DMS153 (cell line): ENCODE measurements at regions not wholly inside any gene's neighbourhood (a gene's known extent, or its start where the extent isn't known, plus 50 kb on each side); places are given as distances from the start of the nearest gene placed in this dataset.

ENCODE experiments used
- DNase-seq: peaks from one replicate; lab custom pipeline; 2025; lab: John Stamatoyannopoulos, UW

DNA sequence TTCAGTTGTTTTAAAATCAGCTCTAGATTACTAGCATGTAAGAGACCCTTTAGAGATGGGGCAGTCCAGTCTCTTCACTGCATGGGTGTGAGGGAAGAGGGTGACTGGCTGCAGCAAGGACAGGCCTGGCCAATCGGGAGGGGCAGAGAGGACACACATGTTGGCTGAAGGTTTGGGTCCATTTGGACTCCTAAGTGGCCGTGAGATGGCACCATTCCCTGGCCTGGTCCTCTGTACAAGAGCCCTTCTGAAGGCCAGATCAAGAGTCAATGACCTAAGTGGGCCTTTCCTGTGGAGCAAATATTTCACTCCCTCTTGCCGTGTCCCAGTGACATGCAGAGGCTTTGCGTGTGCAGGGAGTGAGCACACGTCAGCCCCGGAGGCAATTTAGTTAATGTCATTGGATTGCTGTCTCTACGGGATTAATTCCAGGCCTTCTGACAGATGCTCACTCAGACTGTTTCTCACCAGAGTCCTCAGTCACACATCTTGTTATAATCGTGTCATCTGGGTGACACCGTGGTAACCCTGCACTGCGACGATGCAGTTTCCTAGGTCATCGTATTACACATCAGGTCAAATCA lies 613.0 kb downstream of the NPHP4 start:
- DNase-seq, result no peak

DNA sequence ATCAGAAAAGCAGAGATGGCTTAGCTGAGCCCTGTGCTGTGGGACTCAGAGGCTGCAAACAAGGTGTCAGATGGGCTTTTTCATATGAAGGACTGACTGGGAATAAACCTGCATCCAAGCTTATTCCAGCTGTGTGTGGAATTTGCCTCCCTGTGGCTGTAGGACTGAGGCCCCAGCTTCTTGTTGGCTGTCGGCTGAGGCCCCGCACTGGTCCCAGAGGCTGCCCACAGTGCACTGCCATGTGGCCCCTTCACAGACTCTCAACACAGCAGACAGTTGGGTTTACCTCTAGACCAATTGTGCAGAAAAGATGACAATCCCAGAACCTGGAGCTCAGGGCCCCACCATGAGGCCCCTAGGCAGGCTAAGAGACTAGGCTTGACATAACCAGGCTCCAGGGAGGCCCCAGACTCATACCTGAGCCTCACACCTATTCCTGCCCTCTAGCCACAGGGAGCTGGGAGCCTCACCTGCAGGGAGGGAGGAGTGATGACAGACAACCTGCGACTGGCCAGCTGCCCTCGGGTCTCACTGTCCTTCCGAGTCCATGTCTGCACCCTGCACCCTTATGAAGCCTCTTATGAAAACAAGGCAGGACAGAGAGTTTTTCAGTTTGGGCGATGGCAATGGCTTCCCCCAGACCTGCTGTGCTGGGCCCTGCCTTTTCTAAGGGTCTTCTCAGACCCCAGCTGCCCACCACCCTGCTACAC lies 615.5 kb downstream of the NPHP4 start:
- no peak for DNase-seq

DNA sequence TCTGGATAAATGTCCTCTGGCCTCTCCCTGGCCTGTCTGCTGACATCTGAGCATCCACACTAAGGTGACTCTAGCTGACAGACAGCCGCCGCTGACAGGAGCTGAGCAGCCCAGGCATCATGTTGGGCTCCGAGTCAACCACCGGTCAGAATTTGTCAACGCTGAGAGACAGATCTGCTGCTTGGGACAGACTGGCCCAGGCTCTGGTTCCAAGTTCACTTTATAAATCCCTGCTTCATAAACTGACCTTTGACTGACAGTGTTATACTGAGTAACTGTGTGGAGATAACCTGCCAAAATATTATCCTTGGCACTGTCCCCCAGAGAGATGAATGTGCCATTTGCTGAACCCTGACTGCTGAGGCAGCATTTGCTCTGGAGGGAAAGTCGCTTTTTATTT lies 616.7 kb downstream of the NPHP4 start:
- DNase-seq, result no peak

DNA sequence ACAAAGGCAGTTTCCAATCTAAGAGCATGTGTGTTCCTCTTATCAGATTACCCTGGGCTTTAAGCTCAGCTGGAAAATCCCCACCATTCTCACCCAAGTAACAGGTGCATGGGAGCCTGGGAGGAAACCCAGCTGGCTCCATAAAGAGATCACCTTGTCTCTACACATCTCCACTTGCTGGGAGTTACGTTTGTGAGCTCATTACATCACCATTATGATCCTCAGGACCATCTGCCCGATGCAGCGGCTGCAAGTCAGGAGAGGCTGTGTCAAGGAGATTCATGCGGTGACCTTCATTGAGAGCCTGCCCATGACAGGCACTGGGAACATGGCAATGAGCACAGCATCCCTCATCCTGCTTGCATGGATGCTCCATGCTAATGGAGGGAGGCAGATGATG lies 618.0 kb downstream of the NPHP4 start:
- DNase-seq, result no peak

DNA sequence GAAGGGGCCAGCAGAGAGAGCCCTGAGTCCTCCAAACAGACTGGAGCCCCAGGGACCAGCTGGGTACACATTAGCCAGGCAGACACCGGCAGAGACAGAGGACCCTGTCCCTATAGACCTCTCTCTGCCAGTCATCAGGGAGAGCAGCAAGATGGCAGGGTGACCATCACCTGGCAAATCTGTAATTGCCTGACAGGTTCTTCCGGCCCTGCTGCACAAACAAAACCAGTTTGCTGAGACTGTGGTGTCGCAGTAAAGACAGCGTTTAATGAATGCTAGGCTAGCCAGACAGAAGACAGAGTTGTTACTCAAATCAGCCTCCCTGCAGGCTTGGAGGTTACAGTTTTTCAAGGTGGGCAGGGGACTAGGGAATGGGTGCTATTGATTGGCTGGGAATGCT lies 618.9 kb downstream of the NPHP4 start:
- DNase-seq, result no peak

DNA sequence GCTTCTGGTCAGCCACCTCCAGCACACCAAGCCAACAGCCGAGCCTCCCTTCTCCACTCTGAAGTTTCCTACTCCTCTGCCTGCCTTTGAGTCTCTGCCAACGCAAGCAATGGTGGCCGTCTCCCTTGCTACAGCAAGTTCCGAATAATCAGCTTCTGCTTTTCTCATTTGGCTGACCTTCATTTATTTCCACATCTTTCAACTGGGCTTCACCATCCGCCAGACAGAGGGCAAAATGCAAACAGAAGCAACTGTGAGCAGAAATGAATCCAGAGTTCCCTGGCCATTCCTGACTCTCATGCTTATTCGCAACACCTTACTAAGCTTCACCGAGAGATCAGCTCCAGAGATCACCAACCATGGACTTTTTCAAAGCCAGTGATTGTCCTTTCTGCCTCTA lies 621.0 kb downstream of the NPHP4 start:
- no peak for DNase-seq

DNA sequence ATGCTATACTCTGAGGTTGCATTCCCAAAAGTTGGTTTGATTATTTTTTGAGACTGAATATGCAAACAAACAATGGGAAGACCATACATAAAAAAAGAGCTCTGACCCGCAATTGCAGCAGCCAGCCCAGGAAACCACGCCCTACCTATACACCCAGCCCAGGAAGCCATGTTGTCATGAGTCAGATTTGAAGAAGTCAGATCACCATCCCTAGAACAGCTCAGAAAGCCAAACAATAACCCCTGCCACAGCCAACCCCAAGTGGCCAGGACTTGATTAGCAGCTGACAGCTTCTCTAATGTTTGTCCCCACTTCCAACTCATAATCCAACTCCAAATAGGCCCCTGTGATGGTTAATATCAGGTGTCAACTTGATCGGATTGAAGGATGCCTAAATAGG lies 621.9 kb downstream of the NPHP4 start:
- DNase-seq, result no peak

DNA sequence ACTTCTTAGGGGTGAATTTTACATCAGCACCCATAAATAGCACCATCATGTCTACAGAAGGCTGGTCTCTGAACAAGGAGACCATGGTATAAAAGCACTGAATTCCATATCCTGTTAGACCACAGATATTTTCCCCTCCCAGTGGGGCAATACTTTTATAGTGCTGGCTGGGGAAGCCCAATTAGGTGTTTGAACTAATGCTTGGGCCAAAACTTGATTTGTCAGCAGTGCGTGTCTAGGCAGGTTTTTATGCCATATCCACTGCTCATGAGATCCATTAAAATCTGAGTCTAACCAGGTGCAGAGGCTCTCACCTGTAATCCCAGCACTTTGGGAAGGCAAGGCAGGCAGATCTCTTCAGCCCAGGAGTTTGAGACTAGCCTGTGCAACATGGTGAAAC lies 623.0 kb downstream of the NPHP4 start:
- DNase-seq, result peak; percentile 43

DNA sequence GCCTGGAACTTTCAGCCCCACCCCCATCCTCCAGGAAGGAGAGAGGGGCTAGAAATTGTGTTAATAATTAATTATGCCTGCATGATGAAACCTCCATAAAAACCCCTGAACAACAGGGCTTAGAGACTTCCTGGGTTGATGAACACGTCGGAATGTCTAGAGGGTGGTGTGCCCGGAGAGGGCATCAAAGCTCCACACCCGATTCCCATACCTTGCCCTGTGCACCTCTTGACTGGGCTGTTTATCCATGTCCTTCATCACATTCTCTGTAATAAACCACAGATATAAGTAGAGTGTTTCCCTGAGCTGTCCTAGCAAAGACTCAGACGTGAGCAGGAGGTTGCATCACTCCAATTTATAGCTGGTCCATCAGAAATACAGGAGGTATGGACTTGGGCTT lies 624.0 kb downstream of the NPHP4 start:
- no peak for DNase-seq

DNA sequence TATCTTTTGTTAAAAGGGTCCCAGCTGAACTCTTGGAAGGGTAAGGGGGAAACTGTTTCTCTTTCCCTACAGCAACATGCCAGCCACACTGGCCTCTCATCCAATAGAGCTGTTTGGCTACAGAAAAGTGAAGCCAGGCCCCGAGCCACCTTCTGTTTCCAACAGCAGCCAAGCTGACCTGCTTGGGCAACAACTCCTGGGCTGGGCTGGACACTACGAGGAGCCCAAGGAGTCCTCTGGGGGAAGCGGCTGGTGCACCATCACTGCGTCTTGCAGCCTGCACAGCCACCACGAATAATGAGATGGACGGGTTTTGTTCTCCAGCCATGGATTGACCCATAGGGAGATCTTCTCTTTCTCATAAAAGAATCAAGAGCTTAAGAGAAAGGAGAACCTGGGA lies 624.9 kb downstream of the NPHP4 start:
- DNase-seq, result no peak

DNA sequence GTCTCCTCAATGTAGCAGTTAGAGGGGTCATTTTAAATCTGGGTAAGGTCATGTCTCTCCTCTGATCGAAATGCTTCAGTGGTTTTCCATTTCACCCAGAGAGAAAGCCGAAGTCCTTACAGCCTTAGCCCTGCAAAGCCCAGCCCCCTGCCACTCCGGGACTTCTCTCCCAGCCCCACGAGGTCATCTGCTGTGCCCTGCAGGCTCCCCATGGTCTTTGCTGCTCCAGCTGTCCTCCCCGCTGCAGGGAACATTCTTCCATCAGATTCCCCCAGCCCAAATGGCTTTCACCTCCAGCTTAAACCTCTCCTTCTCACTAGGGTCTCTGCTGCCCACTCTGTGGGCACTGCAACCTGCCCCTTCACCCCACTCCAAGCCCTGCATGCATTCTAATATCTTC lies 626.5 kb downstream of the NPHP4 start:
- no peak for DNase-seq

DNA sequence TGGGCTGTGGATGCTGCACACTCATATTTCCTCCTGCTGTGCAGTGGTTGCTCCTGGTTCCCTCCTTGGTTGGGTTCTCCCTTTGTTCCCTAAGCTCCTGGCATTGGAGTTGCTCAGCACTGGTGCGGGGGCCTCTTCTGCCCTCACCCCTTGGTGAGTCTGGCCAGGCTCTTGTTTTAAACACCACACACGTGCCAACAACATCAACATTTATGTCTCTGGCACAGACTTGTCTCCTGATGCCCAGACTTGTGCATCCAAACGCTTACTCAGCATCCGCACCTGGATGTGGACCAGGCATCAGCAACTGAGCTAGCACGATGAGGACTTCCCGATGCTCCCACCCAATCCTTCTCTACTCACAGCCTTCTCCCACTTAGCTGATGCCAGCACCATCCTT lies 627.6 kb downstream of the NPHP4 start:
- no peak for DNase-seq

DNA sequence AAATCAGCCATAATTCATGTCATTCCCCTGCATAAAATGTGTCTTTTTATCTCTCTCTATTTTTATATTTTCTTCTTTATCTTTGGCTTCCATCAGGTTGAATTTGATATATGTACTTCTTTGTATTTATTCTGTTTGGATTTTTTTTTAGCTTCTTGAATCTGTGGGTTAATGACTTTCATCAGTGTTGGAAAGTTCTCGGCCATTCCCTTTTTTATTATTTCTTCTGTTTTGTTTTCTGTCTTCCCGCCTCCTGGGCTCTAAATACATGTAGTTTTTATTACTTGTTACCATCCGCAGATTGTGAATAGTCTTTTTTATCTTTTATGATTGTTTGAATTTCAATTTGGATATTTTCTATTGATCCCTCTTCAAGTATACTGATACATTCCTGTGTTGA lies 637.5 kb downstream of the NPHP4 start:
- DNase-seq, result no peak

DNA sequence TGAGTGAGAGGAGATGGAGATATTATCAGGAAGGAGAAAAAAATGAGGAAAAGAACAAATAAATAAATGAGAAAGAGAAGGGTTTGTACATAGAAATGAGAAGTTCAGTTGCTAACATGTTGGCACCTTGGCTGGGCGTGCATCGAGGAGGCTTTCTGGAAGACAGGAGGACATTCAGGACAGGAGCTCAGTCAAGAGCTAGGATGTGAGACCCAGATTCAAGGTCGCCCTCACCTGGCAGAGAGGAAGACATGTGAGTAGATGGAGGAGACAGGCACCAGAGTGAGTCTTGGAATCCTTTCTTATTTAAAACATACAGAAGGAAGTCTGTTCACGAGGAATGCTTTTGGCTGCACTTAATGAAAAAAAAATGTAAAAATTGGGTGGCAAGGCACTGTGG lies 640.9 kb downstream of the NPHP4 start:
- no peak for DNase-seq

DNA sequence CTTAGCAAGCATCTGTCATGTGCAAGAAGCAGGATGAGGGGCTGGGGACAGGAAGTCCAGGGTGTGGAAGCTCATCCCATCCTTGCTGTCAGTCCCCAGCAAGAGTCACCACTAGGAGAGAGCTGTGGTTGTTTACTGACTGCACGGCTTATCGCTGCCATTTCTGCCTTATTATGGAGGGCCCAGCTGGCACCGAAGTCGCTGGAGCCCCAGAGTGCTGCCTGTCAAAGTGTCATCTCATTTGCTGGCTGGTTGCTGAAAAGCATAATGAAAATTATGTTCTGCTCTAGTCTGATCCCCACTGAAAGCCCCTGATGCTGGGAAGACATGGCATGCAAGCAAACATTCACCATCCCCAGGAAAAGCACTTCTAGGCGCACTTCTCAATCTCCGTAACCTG lies 642.7 kb downstream of the NPHP4 start:
- DNase-seq, result no peak

DNA sequence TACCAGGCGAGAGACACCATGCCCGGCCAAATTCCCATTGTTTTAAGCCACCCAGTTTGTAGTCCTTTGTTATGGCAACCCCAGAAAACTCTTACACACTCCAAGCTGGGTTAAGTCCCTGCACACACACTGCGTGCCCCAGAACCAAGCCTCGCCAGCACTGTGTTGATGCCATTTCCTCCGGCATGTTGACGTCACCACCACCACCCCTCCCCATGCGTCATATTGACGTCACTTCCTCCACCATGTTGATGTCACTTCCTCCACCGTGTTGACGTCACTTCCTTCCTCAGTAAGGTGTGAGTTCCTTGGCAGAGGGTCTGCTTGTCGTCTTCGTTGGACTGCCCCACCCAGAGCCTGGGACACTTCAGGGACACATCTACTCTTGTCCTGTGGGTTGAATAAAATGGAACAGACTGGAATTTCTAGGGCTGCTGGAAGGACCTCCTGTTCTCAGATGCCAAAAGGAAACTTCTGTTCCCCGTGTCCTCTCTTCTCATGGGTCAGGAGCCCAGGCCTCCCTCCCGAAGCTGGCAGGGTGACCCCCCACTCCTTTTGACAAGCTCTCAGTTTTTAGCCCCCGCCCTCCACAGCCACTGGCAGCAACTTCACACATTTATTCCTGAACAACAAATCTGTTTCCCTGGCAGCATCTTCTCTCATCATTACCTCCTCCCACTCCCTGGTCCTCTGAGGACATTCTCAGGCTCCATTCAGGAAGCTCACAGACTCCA lies 643.3 kb downstream of the NPHP4 start:
- no peak for DNase-seq

DNA sequence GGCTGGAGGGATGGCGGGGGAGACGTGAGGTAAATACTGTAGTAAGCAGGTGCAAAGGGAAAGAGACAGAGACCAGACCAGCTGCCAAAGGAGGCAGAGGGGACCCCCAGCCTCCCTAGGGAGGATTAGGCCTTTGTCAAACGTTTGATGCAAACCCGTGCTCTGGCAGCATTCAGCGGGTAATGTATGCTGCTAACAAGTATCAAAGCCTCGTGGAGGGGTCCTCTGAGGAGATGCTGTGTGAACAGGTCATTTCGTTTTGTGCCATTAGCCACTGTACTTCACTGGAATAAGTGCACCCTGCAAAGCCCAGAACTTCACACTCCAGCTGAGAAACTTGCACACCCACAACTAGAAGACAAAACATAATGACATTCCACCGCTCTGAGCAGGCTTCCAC lies 644.5 kb downstream of the NPHP4 start:
- no peak for DNase-seq

DNA sequence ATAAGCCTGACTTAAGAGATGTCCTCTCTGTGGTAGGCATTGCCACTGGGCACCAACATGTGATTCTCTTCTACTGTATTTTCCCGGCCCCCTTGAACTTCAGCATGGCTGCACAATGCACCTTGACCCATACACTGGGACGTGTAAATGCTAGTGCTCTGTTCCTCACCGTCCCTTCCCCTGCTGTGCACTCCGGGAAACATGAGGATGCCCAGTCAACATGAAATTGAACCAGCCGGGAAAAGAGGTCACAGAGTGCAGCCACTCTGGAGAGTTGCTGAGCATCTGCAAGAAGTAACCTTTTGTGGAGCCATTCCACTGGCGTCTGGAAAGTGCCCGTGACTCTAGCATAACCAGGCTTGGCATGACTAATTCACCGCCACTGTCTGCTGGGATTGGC lies 646.7 kb downstream of the NPHP4 start:
- no peak for DNase-seq

DNA sequence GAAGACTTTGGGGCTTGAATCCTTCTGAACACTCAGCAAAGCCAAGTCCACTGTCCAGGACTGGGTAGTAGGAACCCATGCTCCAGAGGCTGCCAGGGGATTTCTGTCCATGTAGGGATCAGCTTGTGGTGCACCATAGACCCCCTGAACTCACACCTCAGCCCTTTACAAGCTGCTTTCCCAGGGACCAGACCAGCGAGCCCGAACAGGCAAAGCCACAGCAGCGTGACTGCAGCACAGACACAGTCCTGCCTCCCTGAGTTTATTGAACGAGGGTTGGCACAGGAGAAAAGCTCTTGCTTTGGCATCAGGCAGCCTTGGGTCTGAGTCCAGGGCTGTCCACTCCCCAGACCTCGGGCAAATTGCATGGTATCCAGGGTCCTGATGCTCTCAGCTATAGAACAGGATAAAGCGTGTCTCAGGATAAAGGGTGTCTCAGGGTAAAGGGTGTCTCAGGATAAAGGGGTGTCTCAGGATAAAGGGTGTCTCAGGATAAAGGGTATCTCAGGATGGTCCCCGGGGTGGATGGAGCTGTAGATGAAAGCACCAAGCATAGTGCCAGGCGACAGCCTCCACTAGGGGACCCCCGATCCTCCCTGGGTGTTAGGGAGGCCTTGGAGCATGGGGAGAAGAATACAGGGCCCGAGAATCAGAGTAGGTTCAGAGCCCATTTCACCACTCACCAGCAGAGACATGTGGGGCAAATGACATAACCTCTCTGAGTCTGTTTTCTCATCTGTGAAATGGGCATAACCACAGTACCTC lies 648.8 kb downstream of the NPHP4 start:
- no peak for DNase-seq

DNA sequence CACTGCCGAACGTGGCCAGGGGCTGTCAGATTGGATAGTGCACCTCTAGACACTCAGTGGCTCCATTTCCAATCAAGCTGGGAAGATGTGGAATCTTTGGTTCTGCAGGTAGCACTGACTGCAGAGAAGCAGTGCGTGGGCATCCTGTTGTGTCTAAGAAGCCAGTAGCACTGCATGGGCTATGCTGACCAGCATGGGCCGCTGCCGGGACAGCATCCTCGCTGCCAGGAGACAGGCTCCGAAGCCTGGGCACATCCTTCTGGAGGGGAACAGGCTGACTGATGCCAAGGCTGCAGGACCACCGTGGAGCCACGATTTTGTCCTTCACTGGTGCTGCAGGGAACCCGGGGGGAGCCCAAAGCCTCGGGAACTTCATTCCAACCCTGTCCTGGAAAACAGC lies 649.4 kb downstream of the NPHP4 start:
- no peak for DNase-seq

DNA sequence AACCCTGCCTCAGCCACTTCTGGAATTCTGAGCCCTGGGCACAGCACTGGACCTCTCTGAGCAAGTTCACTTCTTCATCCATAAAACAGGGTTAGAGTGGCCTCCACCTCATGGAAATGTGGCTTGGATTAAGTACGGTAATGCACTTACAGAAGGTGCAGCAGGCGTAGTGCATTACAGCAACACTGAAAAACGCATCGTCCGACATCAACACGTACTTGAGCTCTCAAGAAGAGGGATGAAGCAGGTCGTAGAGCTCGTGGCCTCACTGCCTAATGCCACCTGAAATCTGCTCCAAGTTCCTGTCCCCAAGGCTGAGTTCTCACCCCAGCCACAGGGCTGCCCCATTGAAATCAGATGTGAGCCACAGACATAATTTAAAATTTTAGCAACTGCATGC lies 650.1 kb downstream of the NPHP4 start:
- DNase-seq, result no peak

DNA sequence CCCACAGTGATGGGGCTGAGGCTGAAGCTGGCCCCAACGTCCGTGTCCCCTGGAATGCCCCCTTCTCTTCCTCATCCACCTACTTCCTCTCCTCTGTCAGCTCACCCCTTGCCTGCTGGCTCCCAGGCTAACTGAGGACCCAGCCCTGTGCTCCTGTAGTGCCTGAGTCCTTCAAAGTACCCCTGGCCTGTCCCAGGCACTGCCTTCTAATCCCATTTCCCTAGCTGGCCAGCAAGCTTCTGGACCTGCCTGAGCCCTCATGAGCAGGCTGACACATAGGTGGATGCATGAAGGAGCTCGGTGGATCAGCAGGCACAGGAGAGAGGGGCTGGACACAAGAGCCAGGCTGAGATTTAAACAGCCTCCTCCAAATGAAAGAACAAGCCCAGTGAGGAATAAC lies 650.8 kb downstream of the NPHP4 start:
- DNase-seq, result no peak

DNA sequence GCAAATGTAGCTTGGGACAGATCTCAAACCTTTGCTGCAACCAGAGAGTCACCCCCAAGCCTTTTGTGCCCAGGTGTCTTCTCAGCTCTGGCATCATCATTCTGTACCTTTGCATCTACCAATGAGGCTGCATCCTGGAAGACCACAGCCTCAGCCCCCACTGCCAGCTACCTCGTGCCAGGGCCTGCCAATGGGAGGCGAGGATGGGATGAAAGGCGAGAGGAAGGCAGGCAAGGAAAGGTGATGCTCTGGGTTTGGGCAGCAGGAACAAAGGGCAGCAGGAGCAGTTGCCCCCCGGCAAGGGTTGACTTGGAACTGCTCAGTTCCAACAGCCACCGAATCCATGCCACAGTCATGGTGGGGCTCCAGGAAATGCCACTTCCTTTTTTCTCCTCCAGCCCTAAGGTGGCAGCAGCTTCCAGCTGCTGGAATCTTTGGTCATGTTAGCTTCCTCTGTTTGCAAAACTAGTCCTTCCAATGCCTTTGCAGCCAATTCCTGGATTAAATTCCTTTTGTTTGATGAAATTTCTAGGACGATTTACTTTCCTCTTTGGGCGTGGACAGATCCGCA lies 651.6 kb downstream of the NPHP4 start:
- DNase-seq, result no peak
